ENCODE measurements at regions not wholly inside any gene's neighbourhood (a gene's known extent, or its start where the extent isn't known, plus 50 kb on each side); places are given as distances from the start of the nearest gene placed in this dataset.

DNA sequence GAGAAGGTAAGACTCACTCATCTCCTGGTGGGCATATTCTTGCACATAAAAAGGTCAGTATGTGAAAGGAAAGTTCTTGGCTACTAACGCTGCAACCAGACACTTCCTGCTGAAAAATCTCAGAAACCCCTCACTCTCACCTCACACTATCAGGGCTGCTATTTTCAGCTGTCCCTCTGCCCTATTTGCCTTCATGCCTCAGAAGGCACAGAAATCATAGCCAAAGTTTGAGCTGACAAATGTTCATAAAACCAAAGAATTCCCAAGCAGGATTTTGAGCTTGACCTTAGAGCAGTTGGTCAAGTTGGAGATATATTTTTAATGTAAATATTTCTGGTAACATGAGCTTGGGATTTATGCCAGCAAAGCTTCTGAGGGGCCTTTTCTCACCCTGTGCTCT, 806.2 kb downstream of the MAFB start:
- CTCF ChIA-PET: interaction anchor here (1.0 to 2.4 kb wide), 5 partner anchors 9 to 1080 kb away, joined by 3 to 19 read pairs (median 3); no protein-coding TSS in a partner anchor
- TF ChIP-seq, protein P1, sequence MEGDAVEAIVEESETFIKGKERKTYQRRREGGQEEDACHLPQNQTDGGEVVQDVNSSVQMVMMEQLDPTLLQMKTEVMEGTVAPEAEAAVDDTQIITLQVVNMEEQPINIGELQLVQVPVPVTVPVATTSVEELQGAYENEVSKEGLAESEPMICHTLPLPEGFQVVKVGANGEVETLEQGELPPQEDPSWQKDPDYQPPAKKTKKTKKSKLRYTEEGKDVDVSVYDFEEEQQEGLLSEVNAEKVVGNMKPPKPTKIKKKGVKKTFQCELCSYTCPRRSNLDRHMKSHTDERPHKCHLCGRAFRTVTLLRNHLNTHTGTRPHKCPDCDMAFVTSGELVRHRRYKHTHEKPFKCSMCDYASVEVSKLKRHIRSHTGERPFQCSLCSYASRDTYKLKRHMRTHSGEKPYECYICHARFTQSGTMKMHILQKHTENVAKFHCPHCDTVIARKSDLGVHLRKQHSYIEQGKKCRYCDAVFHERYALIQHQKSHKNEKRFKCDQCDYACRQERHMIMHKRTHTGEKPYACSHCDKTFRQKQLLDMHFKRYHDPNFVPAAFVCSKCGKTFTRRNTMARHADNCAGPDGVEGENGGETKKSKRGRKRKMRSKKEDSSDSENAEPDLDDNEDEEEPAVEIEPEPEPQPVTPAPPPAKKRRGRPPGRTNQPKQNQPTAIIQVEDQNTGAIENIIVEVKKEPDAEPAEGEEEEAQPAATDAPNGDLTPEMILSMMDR (IDR thresholded peaks at IDR 0.05; ENCODE audit: control extremely low read depth, extremely low read depth, low read depth, missing control alignments): no peak
- POLR2A ChIA-PET: no interaction called here
- DNase-seq (ENCODE audit: extremely low spot score): no peak

DNA sequence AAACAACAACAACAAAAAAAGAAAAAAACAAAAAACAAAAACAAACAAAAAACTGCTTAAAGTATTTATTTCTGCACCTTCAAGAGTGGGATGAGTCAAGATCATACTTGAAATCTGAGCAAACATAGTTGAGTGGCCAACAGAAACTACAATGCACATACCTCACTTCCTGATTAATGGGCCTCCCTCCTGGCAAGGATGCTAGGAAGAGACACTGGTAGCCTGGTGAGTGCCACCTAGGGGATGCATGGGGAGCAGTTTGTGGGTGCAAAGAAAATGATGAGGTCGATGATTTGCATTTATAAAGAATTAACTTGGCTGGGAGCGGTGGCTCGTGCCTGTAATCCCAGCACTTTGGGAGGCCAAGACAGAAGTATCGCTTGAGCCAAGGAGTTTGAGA, 808.1 kb downstream of the MAFB start:
- POLR2A ChIA-PET: no interaction called here
- no peak for DNase-seq (ENCODE audit: extremely low spot score)
- TF ChIP-seq, protein P1 (IDR thresholded peaks at IDR 0.05; ENCODE audit: control extremely low read depth, extremely low read depth, low read depth, missing control alignments): no peak
- CTCF ChIA-PET: interaction anchor here (0.8 to 1.2 kb wide), 3 partner anchors 9 to 611 kb away, joined by 3 read pairs; no protein-coding TSS in a partner anchor

DNA sequence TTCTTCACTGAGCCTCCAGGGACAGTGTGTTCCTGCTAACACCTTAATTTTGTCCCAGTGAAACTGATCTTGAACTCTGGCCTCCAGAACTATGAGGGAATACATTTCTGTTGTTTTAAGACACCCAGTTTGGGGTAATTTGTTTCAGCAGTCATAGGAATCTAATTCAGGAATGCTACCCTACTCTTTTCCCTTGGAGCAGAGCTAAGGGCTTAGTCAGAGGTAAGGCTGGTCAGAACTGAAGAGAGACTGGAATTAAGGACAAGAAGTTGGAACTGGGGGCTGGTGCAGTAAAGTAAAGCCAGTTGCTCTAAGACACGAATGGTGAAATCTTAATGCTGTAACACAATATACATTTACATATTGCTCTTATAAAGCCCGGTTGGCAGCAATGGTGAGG, 809.7 kb downstream of the MAFB start:
- ChIA-PET CTCF (interaction anchor here (1.3 to 1.5 kb wide), 3 partner anchors 24 to 202 kb away, joined by 3 read pairs; no protein-coding TSS in a partner anchor), POLR2A (no interaction called here)
- TF ChIP-seq, protein P1 (IDR thresholded peaks at IDR 0.05; ENCODE audit: control extremely low read depth, extremely low read depth, low read depth, missing control alignments): no peak
- DNase-seq (ENCODE audit: extremely low spot score): no peak

DNA sequence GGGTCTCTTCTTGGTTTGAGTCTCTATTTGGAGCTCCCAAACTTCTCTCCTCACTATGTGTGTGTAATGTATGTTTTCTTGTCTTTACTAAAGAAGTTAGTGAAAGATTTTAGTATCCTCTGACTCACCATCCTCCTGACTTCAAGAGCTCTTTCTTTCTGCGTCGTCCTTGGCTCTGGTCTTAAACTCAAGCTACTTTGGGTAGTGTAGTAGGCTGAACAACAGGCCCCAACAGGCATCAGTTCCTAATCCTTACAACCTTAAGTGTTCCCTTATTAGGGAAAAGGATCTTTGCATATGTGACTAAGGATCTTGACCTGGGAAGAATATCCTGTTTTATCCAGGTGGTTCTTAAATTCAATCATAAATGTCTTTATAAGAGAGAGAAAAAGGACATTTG, 810.2 kb downstream of the MAFB start:
- DNase-seq (ENCODE audit: extremely low spot score): no peak
- TF ChIP-seq, protein P1 (IDR thresholded peaks at IDR 0.05; ENCODE audit: control extremely low read depth, extremely low read depth, low read depth, missing control alignments): no peak
- CTCF ChIA-PET: interaction anchor here (1.3 to 2.4 kb wide), 4 partner anchors 23 to 614 kb away, joined by 3 to 9 read pairs (median 4); no protein-coding TSS in a partner anchor
- POLR2A ChIA-PET: no interaction called here

DNA sequence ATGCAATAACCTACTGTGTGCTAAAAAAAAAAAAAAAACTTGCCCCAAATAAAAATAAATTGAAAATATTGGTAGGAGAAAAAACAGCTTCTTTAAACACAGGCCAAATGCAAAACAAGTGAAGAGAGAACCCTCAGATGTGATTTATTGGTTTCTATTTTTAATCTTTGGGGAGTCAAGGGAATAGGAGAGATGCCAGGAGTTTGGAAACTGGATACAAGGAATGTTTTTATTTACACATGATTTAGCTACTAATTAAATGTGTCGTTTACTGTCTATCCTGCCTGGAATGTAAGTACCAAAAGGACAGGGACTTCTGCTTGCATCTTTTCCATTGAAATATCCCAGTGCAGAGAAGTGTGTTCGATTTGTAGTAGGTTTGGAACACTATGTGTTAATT, 810.7 kb downstream of the MAFB start:
- ChIA-PET POLR2A (no interaction called here), CTCF (interaction anchor here (1.3 to 2.4 kb wide), 4 partner anchors 23 to 614 kb away, joined by 3 to 9 read pairs (median 4); no protein-coding TSS in a partner anchor)
- DNase-seq (ENCODE audit: extremely low spot score): no peak
- TF ChIP-seq, protein P1 (IDR thresholded peaks at IDR 0.05; ENCODE audit: control extremely low read depth, extremely low read depth, low read depth, missing control alignments): no peak

DNA sequence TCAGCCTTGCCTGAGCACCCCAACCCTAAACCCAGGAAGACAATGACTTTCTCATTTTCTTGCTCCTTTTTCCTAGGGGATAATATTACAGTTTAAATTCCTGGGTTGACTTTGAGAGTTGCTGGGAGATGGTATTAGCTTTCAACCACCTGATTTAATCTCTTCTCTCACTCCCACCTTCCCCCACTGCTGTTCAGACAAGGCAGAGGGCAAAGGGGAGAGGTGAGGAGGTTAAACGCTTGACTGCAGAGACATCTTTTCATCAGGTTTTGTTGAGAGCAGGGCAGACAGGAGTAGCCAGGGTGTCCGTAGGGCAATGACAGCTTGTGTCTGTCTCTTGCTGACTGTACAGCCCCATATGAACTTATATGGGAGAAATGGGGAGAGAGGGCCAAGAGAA, 811.2 kb downstream of the MAFB start:
- TF ChIP-seq, protein P1 (IDR thresholded peaks at IDR 0.05; ENCODE audit: control extremely low read depth, extremely low read depth, low read depth, missing control alignments): no peak
- POLR2A ChIA-PET: no interaction called here
- CTCF ChIA-PET: interaction anchor here (1.7 to 2.4 kb wide), 2 partner anchors 609 to 613 kb away, joined by 4 to 9 read pairs; no protein-coding TSS in a partner anchor

More for the DNA sequence above, 811.2 kb downstream of the MAFB start:
- no peak for DNase-seq (ENCODE audit: extremely low spot score)

Measured in GM10248 (cell line).